ENCODE measurements at regions not wholly inside any gene's neighbourhood (a gene's known extent, or its start where the extent isn't known, plus 50 kb on each side); places are given as distances from the start of the nearest gene placed in this dataset.

GRCh38 chr9:99623780-99624364 is 197.8 kb upstream of the NR4A3 start:
- Mint-ChIP-seq H3K4me3 (no peak overlapping the region), H3K27me3 (ENCODE audit: low read depth) (no peaks in the 10 kb centered on the region), H3K36me3 (no peaks in the 10 kb centered on the region), H3K27ac (no peak overlapping the region), H3K4me1 (peaks cover 16% of the 10 kb centered on the region), H3K9me3 (no peaks in the 10 kb centered on the region)
- no peak for TF ChIP-seq SMAD4 (CRISPR knock-in tag; IDR thresholded peaks at IDR 0.05)
- no peak for TF ChIP-seq NFYB (CRISPR knock-in tag; conservative IDR thresholded peaks at IDR 0.05; ENCODE audit: low read depth)
- TF ChIP-seq TCF7 (CRISPR knock-in tag; IDR thresholded peaks at IDR 0.05; ENCODE audit: low read depth) = no peak
- TF ChIP-seq ZSCAN18 (CRISPR knock-in tag; IDR thresholded peaks at IDR 0.05) = no peak
- no peak for TF ChIP-seq AR (CRISPR knock-in tag; IDR thresholded peaks at IDR 0.05)
- ATAC-seq (no peak), DNase-seq (ENCODE audit: low spot score) (no peak)
- ChIA-PET CTCF (no interaction called here), POLR2A (no interaction called here)

GRCh38 chr9:99624499-99625233 is 197.0 kb upstream of the NR4A3 start:
- no peak overlapping the region for H3K4me3 Mint-ChIP-seq
- no peak for ATAC-seq
- DNase-seq (ENCODE audit: low spot score) = no peak
- H3K27ac Mint-ChIP-seq = no peak overlapping the region
- H3K9me3 Mint-ChIP-seq = no peaks in the 10 kb centered on the region
- ChIA-PET CTCF (no interaction called here), POLR2A (no interaction called here)
- H3K36me3 Mint-ChIP-seq = no peaks in the 10 kb centered on the region
- TF ChIP-seq AR (CRISPR knock-in tag; IDR thresholded peaks at IDR 0.05) (no peak), ZNF317 (CRISPR knock-in tag; IDR thresholded peaks at IDR 0.05; ENCODE audit: borderline replicate concordance, low read depth) (no peak), E2F5 (CRISPR knock-in tag; IDR thresholded peaks at IDR 0.05) (no peak), ZNF219 (CRISPR knock-in tag; IDR thresholded peaks at IDR 0.05; ENCODE audit: borderline replicate concordance) (no peak), ZNF423 (CRISPR knock-in tag; IDR thresholded peaks at IDR 0.05) (no peak), MXD4 (CRISPR knock-in tag; IDR thresholded peaks at IDR 0.05; ENCODE audit: borderline replicate concordance) (no peak), ATF3 (CRISPR knock-in tag; conservative IDR thresholded peaks at IDR 0.05) (no peak), NR1H2 (CRISPR knock-in tag; IDR thresholded peaks at IDR 0.05) (no peak), ZNF263 (CRISPR knock-in tag; IDR thresholded peaks at IDR 0.05; ENCODE audit: low read depth) (no peak), ZNF396 (CRISPR knock-in tag; IDR thresholded peaks at IDR 0.05; ENCODE audit: borderline replicate concordance) (no peak), ETV6 (CRISPR knock-in tag; IDR thresholded peaks at IDR 0.05) (no peak), NFATC4 (CRISPR knock-in tag; IDR thresholded peaks at IDR 0.05) (no peak), MAX (CRISPR knock-in tag; IDR thresholded peaks at IDR 0.05) (no peak)
- H3K4me1 Mint-ChIP-seq = peaks cover 19% of the 10 kb centered on the region
- H3K27me3 Mint-ChIP-seq (ENCODE audit: low read depth) = no peaks in the 10 kb centered on the region

All from WTC11 (cell line).